HG02943 (cell line): ENCODE measurements at regions not wholly inside any gene's neighbourhood (a gene's known extent, or its start where the extent isn't known, plus 50 kb on each side); places are given as distances from the start of the nearest gene placed in this dataset.

Experiments
- ATAC-seq: cut with Tn5 transposase; IDR thresholded peaks from one replicate; pipeline ENCODE4 v1.9.1; 2021; ENCODE audit warnings: mild to moderate bottlenecking, low read depth, moderate library complexity; ENCODE audit not compliant: unreplicated experiment

DNA sequence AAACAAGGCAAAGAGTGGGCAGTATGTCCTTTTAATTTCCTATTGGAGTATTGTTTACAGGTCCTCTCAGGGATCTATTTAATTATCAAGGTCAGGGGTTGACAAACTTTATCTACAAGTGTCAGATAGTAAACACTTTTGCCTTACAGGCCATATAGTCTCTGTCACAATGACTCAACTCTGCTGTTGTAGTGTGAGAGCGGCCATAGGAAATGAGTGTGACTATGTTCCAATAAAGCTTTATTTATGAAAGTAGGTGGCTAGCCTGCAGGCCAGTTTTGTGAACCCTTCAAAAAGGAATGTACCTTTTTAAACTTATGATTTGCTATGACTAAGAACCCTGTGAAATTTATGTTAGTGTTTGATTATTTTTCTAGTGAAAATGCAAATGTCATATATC is 156.1 kb downstream of the GPAT3 start:
- no peak for ATAC-seq

DNA sequence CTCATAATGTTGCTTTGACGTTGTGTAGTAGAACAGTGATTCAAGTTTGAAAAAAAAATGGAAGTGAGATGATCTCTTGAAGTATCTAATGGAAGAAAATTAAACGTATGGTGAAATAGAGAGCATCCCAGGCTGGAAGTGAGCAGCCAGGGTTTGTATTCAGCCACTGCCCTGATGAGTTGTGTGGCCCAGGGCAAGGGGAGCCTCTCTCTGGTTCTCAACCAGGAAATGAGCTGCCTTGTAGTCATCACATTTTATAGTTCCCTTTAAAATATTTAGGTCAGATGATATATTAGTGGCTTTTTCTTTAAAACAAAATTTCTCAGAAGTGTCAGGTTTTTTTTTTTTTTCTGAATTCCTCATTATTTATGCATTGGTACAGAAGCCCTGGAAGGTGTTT is 150.3 kb downstream of the GPAT3 start:
- no peak for ATAC-seq

DNA sequence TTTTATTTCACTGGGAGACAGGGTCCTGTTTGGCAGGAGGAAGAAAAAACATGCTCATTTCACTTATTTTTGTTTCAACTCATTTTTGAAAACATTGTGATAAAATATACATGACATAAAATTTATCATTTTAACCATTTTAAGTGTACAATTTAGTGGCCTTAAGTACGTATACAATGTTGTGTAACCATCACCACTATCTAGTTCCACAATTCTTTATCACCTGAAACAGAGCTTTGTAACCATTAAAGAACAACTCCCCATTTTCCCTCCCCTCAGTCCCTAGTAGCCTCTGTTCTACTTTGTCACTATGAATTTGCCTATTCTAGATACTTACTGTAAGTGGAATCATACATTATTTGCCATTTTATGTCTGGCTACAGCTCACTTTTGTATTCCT is 143.8 kb downstream of the GPAT3 start:
- no peak for ATAC-seq

DNA sequence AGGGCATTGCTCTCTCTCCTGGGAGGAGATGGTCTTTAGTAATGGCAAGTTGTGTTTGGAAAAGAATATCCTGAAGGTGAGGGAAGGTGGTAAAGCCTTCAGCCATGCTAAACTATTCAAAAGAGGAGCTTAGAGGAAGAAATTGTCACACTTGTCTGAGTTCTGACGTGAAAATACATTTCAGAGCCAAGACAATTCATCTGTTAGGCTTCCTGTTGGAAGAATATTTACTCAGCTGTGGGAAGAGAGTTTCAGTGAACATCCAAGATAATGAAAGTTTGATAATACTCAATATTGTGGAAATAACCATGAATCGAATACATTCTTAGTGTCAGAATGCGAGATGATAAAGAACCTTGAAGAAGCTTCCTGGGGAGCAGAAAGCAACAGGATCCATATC is 143.3 kb downstream of the GPAT3 start:
- no peak for ATAC-seq

DNA sequence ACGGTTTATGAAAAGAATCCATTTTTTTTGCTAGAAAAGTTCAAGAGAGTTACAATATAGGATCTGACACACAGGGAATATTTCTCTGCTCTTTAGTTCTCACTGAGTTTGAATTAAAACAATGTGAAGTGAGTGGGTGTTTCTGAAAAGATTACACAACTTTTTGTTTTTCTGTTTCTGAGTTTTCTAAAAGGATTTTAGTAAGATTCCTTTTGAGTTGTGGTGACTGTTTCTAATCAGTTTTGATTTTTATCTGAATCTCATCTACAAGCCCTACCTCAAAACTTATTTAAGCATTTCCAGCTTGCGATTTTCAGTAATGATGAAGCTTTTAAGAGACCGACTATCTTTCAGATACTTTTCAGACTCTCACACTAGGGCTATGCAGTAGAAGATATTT is 141.7 kb downstream of the GPAT3 start:
- ATAC-seq: no peak

DNA sequence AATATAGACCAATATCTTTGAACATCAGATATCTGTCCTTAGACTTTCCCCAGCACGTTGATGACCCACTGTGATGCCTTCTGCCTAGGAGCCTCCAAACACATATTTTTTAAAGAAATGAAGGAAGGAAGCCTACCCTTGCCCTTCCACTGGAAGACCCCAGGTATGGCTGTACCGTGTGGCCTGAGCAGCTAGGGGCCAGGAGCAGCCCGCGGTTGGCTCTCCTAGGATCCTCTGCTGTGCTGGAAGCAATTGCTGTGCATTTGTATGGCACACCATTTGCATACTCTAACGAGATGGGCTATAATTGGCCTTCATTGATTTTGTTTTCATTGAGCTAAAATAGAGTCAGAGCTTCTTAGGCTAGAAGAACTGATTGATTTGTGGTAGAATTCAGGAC is 128.8 kb downstream of the GPAT3 start:
- ATAC-seq: no peak

DNA sequence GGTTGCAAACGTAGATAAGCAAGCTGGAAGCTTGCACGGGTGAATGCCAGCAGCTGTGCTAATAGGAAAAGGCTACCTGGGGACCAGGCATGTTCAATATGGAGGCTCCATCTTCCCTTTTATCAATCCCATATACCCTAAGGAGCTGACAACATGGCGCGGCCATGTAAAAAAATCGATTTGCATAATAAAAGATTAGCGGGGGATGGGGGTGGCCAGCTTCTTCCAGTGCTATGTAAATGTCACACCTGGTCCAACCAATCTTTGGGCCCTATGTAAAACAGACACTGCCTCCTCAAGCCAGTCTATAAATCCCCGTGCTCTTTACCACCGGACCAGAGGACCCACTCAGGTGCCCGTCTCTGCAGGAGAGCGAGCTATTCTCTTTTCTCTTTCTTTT is 128.2 kb downstream of the GPAT3 start:
- ATAC-seq: no peak

DNA sequence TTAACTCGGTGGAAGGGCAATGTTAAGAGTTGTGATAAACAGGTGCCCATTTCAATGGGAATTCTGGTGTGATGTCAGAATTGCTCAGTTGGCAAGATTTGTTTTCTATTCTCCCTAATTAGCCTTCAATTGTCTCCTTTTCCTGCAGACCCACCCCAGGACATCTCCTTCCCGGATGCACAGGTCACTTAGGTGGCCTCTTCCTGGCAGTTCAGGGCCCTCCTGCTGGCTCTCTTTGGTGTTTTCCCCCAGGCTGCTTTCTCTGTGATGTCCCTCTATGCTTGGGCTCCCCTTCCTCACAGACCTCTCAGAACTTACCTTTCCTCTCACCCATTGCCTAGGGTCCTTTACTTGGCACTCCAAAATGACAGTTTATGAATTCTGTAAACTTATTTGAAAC is 126.3 kb downstream of the GPAT3 start:
- ATAC-seq: no peak

DNA sequence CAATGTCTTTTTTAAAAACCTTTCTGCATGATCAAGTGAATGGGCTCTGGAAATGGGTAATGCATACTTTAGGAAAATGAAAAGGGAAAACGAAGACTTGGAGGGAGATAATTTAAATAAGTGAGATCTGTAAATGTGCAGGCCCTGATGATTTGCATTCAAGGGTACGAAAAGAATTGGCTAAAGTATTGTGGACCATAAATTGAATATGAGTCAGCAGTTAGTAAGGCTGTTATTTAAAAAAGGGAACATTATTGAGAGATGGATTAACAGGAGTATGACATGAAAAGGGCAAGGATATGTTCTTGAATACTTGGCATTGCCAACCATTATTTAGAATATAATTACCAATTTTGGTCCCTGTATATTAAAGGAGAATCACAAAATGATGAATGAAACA is 125.5 kb downstream of the GPAT3 start:
- no peak for ATAC-seq

DNA sequence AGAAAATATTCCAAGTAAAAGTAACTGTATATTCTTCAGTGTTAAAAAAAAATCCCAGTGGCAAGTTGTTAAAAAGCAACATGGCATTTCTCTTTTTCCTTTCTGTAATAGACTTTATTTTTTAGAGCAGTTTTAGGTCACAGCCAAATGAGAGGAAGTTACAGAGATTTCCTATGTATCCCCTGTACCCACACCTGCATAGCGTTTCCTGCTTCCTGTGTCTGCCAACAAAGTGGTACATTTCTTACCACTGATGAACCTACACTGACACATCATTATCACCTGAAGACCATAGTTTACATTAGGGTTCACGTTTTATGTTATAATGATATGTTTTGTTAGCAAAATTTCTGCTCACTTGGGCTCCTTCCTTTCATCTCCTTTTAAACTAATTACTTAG is 124.7 kb downstream of the GPAT3 start:
- no peak for ATAC-seq

DNA sequence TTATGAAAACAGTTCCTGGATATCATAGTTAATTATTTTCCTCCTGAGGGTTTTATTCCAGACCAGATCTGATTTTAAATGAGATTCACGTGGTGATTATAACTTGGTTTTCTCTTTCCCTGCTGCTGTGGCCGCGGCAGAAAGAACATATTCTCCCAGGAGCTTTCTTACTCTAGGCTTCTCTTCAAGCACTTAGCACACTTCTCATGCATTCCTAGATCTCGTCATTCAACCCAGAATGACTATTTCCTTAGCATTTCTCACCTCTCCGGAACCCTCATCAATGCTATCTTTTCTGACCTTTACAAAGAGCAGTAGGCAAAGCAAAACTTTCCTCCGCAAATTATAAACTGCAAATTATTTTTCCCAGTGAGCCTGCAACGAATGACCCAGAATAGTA is 122.9 kb downstream of the GPAT3 start:
- ATAC-seq: no peak

DNA sequence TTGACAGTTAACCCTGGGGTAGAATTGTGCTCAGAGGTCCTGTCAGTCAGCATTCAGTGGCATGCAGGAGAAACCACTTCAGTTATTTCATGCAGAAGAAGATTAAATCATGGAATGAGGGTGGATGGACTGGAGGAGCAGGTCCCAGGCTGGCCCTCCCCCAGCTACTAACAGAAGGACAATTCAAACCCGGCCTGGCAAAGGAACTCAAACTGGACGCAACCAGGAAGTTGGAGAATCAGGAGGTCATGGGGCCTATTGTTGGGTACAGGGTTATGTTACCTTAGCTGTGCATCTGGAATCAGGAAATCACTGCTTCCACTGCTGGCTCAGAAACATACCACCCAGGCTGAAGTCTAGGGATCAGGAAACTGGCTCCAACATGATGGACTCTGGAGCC is 121.4 kb downstream of the GPAT3 start:
- no peak for ATAC-seq
